UCSD-AML1 (cell line): ENCODE measurements at regions not wholly inside any gene's neighbourhood (a gene's known extent, or its start where the extent isn't known, plus 50 kb on each side); places are given as distances from the start of the nearest gene placed in this dataset.

ENCODE experiments used
- DNase-seq: peaks from one replicate; lab custom pipeline; 2025; ENCODE audit not compliant: unreplicated experiment; lab: John Stamatoyannopoulos, UW

GRCh38 chr11:127273593-127274327, 273.2 kb upstream of the KIRREL3 start:
- DNase-seq, result no peak

DNA sequence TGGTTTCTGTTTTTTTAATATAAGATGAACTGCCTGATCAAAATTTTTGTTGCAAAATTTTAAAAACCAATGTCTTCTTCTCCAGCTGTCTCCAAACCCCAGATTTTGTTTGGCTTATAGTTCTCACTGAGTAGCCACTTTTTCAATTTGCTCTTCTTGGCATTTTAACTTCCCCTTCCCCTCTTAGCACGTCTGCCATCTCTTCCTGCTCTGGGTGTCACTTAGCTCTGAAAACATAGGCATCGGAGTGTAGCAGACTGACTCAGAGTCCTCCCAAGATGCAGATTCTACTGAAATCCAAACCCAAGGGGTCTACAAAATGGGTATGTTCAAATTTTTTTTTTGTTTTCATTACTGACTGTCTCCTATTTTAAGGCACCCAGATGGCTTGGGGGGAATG, 270.3 kb upstream of the KIRREL3 start:
- DNase-seq, result no peak

DNA sequence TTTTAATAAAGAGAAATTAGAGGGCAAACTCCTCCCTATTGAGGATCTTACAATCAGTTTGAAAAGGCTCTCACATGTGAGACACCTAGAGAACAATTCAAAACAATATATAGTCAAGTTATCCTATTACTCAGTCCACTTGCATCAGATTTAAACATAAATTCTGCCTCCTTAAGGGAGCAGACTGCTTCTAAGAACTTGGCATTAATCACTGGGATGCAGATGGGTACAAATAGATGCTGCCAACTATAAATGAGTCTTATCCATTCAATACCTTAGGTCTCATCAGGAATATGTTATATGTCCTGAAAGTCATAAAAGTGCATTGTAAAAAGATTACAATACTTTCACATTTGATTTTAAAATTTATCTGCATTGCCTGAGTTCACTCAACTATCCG, 269.3 kb upstream of the KIRREL3 start:
- no peak for DNase-seq

- DNase-seq, result no peak
Observed at GRCh38 chr11:127268932-127269331, 268.4 kb upstream of the KIRREL3 start.

DNA sequence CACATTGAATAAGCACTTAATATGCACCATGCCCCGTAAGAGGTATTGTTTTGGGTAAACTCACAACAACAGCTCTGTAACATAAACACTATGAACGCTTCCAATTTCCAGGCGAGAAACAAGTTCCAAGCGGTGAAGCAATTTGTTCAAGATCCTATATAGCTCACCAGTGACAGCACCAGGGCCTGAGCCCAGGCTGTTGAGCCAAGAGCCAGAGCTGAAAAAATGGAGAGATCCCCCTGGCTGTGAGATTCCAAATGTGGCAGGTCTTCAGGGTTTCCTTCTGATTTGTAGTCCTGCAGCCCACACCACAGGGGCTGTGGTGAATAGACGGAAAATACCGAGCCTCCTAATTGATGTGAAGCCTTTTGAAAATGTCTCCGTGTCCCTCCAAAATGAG, 268.0 kb upstream of the KIRREL3 start:
- DNase-seq, result no peak

GRCh38 chr11:127259102-127259501, 258.5 kb upstream of the KIRREL3 start:
- no peak for DNase-seq

DNA sequence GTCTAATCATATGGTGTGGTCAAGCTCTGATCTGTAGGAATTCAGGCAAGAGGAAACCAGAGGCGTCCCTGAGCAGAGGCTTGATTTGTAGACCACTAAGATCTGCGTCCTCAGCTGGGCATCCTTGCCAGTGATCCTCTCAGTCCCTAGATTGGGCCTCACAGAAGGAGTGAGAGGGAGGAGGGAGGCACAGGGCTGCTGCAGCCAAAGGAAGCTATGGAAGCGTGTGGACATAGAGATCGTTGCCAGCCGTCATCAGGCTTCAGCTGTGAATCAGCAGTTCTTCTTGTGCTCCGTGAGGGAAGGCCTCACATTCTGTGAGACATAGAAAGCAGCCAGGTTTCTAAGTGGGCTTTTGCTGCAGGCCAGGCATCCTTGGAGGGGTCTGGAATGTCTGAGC, 254.6 kb upstream of the KIRREL3 start:
- no peak for DNase-seq

- peak; percentile 17 for DNase-seq
Observed at GRCh38 chr11:127252321-127252720, 251.8 kb upstream of the KIRREL3 start.

DNA sequence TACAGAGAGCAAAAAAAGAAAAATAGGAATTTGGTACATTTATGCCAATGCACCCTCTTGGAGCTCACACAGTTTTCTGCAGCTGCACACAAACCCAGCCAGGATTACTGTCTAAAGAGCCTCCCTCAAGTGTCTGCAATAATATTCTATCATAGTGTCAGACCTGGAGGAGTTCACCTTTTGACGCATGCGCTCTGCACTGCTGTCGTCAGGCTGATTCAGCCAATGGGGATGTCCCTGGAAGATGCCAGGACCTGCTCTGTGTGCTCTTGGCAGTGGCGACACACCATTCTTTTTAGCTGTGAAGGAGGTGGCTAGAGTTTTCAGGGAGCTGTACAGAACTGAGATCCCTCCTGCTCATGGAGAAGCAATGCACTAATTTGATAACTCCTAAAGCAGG, 249.0 kb upstream of the KIRREL3 start:
- no peak for DNase-seq

DNA sequence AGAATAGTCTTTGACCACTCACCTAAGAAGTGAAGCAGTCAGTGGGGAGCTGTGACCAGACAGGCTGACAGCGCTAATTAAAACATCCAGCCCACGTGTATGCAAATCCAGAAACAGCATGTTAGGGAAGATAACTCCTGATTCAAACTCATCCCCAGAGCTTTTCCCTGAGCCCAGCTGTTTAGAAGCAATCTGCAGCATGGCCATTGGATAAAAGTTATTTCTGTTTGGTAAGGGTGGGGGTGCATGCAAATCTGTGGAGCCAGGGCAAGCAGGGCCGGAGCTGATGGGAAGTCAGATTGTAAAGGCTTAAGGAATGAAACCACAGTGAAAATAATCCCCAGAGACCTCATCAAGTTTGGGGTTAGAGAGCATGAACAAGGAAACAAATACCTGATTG, 247.9 kb upstream of the KIRREL3 start:
- no peak for DNase-seq

GRCh38 chr11:127247261-127247851, 246.8 kb upstream of the KIRREL3 start:
- no peak for DNase-seq

GRCh38 chr11:127242676-127243075, 242.1 kb upstream of the KIRREL3 start:
- no peak for DNase-seq

DNA sequence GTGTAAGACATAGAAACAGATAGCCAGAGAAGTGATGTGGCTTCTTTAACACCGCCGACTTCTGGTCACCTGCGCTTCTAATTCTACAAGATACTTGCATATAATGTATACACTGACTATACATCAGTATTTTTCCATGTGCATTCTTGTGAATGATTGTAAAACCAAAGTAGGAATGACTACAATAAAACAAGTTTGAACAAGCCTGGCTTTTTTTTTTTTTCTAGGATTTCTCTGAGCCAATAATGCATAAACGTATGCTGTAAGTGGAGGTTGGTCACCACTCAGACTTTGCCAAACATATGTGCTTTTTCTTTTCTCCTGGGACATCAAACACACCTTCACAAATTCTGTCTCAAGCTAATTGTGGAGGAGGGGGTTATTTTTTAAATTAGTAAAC, 237.8 kb upstream of the KIRREL3 start:
- no peak for DNase-seq

DNA sequence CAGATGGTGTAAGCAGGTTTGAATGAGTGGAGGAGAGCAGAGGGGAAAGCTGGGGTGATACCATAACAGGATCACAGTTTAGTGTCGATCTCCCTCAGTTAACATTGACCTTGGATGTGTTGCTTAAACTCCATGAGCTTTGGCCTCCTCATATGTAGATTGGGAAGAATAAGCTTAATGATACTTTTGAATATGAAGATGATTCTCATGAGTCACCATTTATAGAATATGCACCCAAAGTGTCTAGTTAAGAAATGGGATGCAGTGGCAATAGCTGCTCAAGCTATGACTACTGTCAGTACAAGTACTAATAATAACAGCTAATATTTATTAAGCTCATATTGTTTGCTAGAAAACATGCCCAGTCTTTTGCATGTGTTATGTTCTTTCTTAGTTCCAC, 236.2 kb upstream of the KIRREL3 start:
- no peak for DNase-seq

- no peak for DNase-seq
Observed at GRCh38 chr11:127233998-127234397, 233.4 kb upstream of the KIRREL3 start.

GRCh38 chr11:127230392-127230791, 229.8 kb upstream of the KIRREL3 start:
- no peak for DNase-seq

- no peak for DNase-seq
Observed at GRCh38 chr11:127226949-127227348, 226.4 kb upstream of the KIRREL3 start.

DNA sequence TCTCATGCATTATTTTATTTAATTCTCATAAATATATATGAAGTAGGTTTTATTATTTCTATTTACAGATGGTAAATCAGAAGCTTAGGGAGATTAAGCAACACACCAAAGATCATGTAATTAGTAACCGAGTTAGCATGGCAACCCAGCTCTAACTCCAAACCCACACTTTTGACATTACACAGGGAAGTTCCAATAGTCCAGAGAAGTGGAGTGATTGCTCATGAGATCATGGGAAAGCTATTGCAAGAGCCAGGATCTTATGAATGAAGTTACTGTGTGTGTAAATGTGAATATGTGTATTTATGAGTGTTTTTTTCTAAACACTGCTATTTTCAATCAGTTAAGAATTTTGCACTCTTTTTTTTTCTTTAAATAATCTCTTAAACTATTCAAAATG, 225.8 kb upstream of the KIRREL3 start:
- no peak for DNase-seq

- DNase-seq, result no peak
Observed at GRCh38 chr11:127225619-127226018, 225.0 kb upstream of the KIRREL3 start.

DNA sequence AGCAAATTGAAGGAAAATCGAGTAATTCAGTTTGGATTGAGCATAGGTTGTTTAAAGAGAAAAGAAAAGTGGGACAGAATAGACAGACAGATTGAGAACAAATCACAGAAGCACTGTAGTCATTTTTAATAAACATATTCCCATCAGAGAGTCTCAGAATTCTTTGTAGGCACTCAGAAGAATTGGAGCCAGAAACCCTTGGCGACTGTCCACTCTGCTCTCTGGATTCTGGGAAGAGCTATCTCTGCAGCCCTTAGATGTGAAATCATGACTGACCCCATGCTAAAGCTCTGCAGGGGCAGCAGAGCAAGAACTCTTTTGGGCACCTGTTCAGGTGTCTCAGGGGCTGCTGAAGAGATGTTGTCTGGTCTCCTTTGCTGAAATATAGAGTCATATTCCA, 223.7 kb upstream of the KIRREL3 start:
- DNase-seq, result no peak

DNA sequence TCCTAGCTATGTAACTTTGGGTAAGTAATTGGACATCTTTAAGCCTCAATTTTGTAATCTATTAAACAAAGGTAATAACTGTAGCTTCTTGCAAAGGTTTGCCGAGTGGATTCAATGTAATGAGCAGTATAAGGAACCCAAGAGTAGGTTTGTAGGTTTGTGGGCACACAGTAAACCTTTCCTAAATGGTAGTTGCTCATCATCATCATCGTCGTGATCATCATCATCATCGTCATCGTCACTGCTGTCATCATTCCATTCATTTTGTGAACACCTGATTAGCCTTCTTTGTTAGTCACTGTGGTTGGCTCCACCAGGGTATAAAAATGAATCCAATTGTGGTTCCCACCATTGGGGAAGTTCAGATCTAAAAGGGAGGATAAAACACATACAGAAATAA, 223.1 kb upstream of the KIRREL3 start:
- DNase-seq, result no peak

- DNase-seq, result no peak
Observed at GRCh38 chr11:127223026-127223425, 222.5 kb upstream of the KIRREL3 start.

DNA sequence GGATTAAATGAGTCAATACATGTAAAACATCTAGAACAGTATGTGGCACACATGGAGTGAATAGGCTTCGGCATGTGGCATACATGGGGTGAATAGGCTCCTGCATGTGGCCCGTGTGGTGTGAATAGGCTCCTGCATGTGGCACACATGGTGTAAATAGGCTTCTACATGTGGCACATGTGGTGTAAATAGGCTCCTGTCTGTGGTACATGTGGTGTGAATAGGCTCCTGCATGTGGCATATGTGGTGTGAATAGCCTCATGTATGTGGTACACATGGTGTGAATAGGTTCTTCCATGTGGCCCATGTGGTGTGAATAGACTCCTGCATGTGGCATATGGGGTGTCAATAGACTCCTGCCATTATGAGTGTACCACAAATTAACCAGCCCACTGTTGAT, 219.1 kb upstream of the KIRREL3 start:
- no peak for DNase-seq
